ENCODE measurements at regions not wholly inside any gene's neighbourhood (a gene's known extent, or its start where the extent isn't known, plus 50 kb on each side); places are given as distances from the start of the nearest gene placed in this dataset.

GRCh38 chr13:62040078-62040477 is 624.4 kb upstream of the PCDH20 start:
- no peaks in the 10 kb centered on the region for H3K9me3 ChIP-seq (ENCODE audit: control insufficient read depth in 1 of 2, insufficient read depth in 1 of 2, low read depth in 1 of 2, low read length in 2 of 2)
- H3K9ac ChIP-seq (ENCODE audit: low read length), result no peak overlapping the region
- intact Hi-C loops (cut with micrococcal nuclease), result no loop called here
- no peak for DNase-seq (ENCODE audit: low read depth, low spot score)
- no peak overlapping the region for H3K27ac ChIP-seq (ENCODE audit: low read depth, low read length)
- POLR2A ChIA-PET, result no interaction called here
- CTCF ChIA-PET, result no interaction called here
- H3K79me2 ChIP-seq (ENCODE audit: insufficient read depth, low read length), result no peaks in the 10 kb centered on the region
- H3K9me2 ChIP-seq (ENCODE audit: insufficient read depth), result no peaks in the 10 kb centered on the region
- no peak overlapping the region for H2AFZ ChIP-seq (ENCODE audit: low read depth, low read length, poor library complexity, severe bottlenecking)
- H3K4me2 ChIP-seq (ENCODE audit: low read length), result no peak overlapping the region
- RAD21 ChIA-PET (ENCODE audit: low non-redundant PET in 1 of 2, low total read pairs in 2 of 2, uncharacterized antibody in 2 of 2, unreplicated experiment in 2 of 2), result no interaction called here
- H4K20me1 ChIP-seq (ENCODE audit: insufficient read depth), result no peaks in the 10 kb centered on the region
- H3K4me3 ChIP-seq (replicated peaks in 1 of 2; ENCODE audit: low read depth in 1 of 2, low read length in 2 of 2), result no peak overlapping the region
- TF ChIP-seq ZBTB33 (IDR thresholded peaks at IDR 0.05; ENCODE audit: extremely low read depth, insufficient replicate concordance, low read length), result no peak
- no peak for ATAC-seq
- no peaks in the 10 kb centered on the region for H3K36me3 ChIP-seq (ENCODE audit: control insufficient read depth in 1 of 2, insufficient read depth in 2 of 2, low read length in 2 of 2)
- H3K27me3 ChIP-seq (ENCODE audit: insufficient read depth, low read length), result no peaks in the 10 kb centered on the region
- BruUV-seq (replicated peaks), result no TSS peak
- H3K4me1 ChIP-seq (ENCODE audit: control insufficient read depth in 1 of 2, insufficient read depth in 2 of 2, low read length in 2 of 2), result no peaks in the 10 kb centered on the region

GRCh38 chr13:62038214-62038613 is 622.6 kb upstream of the PCDH20 start:
- H3K79me2 ChIP-seq (ENCODE audit: insufficient read depth, low read length), result no peaks in the 10 kb centered on the region
- no peak overlapping the region for H3K4me2 ChIP-seq (ENCODE audit: low read length)
- H3K27me3 ChIP-seq (ENCODE audit: insufficient read depth, low read length), result no peaks in the 10 kb centered on the region
- ChIA-PET POLR2A (no interaction called here), RAD21 (ENCODE audit: low non-redundant PET in 1 of 2, low total read pairs in 2 of 2, uncharacterized antibody in 2 of 2, unreplicated experiment in 2 of 2) (interaction anchor here in 1 of 2 experiments (0.6 kb wide), 1 partner anchor 24 kb away, joined by 3 read pairs; no protein-coding TSS in a partner anchor), CTCF (no interaction called here)
- H3K9me3 ChIP-seq (ENCODE audit: control insufficient read depth in 1 of 2, insufficient read depth in 1 of 2, low read depth in 1 of 2, low read length in 2 of 2), result no peaks in the 10 kb centered on the region
- H4K20me1 ChIP-seq (ENCODE audit: insufficient read depth), result no peaks in the 10 kb centered on the region
- no peak overlapping the region for H2AFZ ChIP-seq (ENCODE audit: low read depth, low read length, poor library complexity, severe bottlenecking)
- no peaks in the 10 kb centered on the region for H3K9me2 ChIP-seq (ENCODE audit: insufficient read depth)
- no TSS peak for BruUV-seq (replicated peaks)
- no peak overlapping the region for H3K4me3 ChIP-seq (replicated peaks in 1 of 2; ENCODE audit: low read depth in 1 of 2, low read length in 2 of 2)
- H3K27ac ChIP-seq (ENCODE audit: low read depth, low read length), result no peak overlapping the region
- DNase-seq (ENCODE audit: low read depth, low spot score), result no peak
- intact Hi-C loops (cut with micrococcal nuclease), result no loop called here
- H3K36me3 ChIP-seq (ENCODE audit: control insufficient read depth in 1 of 2, insufficient read depth in 2 of 2, low read length in 2 of 2), result no peaks in the 10 kb centered on the region
- no peak overlapping the region for H3K9ac ChIP-seq (ENCODE audit: low read length)
- H3K4me1 ChIP-seq (ENCODE audit: control insufficient read depth in 1 of 2, insufficient read depth in 2 of 2, low read length in 2 of 2), result no peaks in the 10 kb centered on the region
- ATAC-seq, result no peak
- TF ChIP-seq FOSL1 (IDR thresholded peaks at IDR 0.05; ENCODE audit: low read depth) (no peak), MAX (IDR thresholded peaks at IDR 0.05) (no peak), CBX3 (IDR thresholded peaks at IDR 0.05; ENCODE audit: low read depth) (no peak), ZBTB33 (IDR thresholded peaks at IDR 0.05; ENCODE audit: extremely low read depth, insufficient replicate concordance, low read length) (no peak), ELF1 (IDR thresholded peaks at IDR 0.05; ENCODE audit: borderline replicate concordance, low read depth) (no peak), POLR2AphosphoS5 (IDR thresholded peaks at IDR 0.05; ENCODE audit: low read depth, low read length) (no peak), TCF7L2 (IDR thresholded peaks at IDR 0.05; ENCODE audit: borderline replicate concordance, extremely low read depth, insufficient read depth, insufficient read length) (no peak), REST (IDR thresholded peaks at IDR 0.05; ENCODE audit: low read depth) (no peak), SP1 (IDR thresholded peaks at IDR 0.05; ENCODE audit: low read depth) (no peak), SRF (IDR thresholded peaks at IDR 0.05; ENCODE audit: low read depth) (no peak), EGR1 (IDR thresholded peaks at IDR 0.05; ENCODE audit: low read depth) (no peak), EZH2phosphoT487 (IDR thresholded peaks at IDR 0.05; ENCODE audit: borderline replicate concordance) (no peak), ZFX (IDR thresholded peaks at IDR 0.05) (no peak), EZH2 (IDR thresholded peaks at IDR 0.05) (no peak)

Measured in HCT116 (cell line).